WTC11 (cell line): ENCODE measurements at regions not wholly inside any gene's neighbourhood (a gene's known extent, or its start where the extent isn't known, plus 50 kb on each side); places are given as distances from the start of the nearest gene placed in this dataset.

ENCODE experiments used
- AFF4 ChIP-seq: sonication (generic); formaldehyde crosslinking; IDR thresholded peaks from 2 replicates; pipeline ENCODE4 v1.8.1; 2023; ENCODE audit warnings: mild to moderate bottlenecking, missing genetic modification reagents, borderline replicate concordance
- ATF1 ChIP-seq: sonication (generic); formaldehyde crosslinking; IDR thresholded peaks from 2 replicates; pipeline ENCODE4 v1.8.1; 2023; ENCODE audit warnings: mild to moderate bottlenecking, moderate library complexity, missing genetic modification reagents
- CREB1 ChIP-seq: sonication (generic); formaldehyde crosslinking; IDR thresholded peaks from 2 replicates; pipeline ENCODE4 v1.8.0; 2023; ENCODE audit warnings: mild to moderate bottlenecking, missing genetic modification reagents
- CTCF ChIP-seq: fragments of 200-600 bp; IDR thresholded peaks from 2 replicates; pipeline ENCODE4 v1.8.0; 2022; ENCODE audit warnings: antibody characterized with exemption
- IRF2 ChIP-seq: sonication (generic); formaldehyde crosslinking; IDR thresholded peaks from 2 replicates; pipeline ENCODE4 v1.8.0; 2022; ENCODE audit warnings: low read depth, missing genetic modification reagents, borderline replicate concordance
- JAZF1 ChIP-seq: fragments of 250-450 bp; sonication (Bioruptor Pico); IDR thresholded peaks from 2 replicates; pipeline ENCODE4 v1.9.0; 2021; ENCODE audit warnings: moderate library complexity, mild to moderate bottlenecking, inconsistent platforms
- JUN ChIP-seq: sonication (generic); formaldehyde crosslinking; IDR thresholded peaks from 2 replicates; pipeline ENCODE4 v1.8.0; 2023; ENCODE audit warnings: mild to moderate bottlenecking, missing genetic modification reagents
- MAX ChIP-seq: sonication (generic); formaldehyde crosslinking; IDR thresholded peaks from 2 replicates; pipeline ENCODE4 v1.8.0; 2022; ENCODE audit warnings: mild to moderate bottlenecking, missing genetic modification reagents
- NFYB ChIP-seq: sonication (generic); formaldehyde crosslinking; conservative IDR thresholded peaks from 2 replicates; pipeline ENCODE4 v1.8.0; 2022; ENCODE audit warnings: low read depth, missing genetic modification reagents
- PREB ChIP-seq: sonication (generic); formaldehyde crosslinking; IDR thresholded peaks from 2 replicates; pipeline ENCODE4 v1.8.1; 2022; ENCODE audit warnings: mild to moderate bottlenecking, missing genetic modification reagents, moderate library complexity, borderline replicate concordance
- RELA ChIP-seq: sonication (generic); formaldehyde crosslinking; IDR thresholded peaks from 2 replicates; pipeline ENCODE4 v1.8.1; 2022; ENCODE audit warnings: missing genetic modification reagents, mild to moderate bottlenecking, borderline replicate concordance
- USF2 ChIP-seq: sonication (generic); formaldehyde crosslinking; IDR thresholded peaks from 2 replicates; pipeline ENCODE4 v1.8.1; 2023; ENCODE audit warnings: mild to moderate bottlenecking, missing genetic modification reagents, moderate library complexity

- no peak for TF ChIP-seq ATF1 (CRISPR knock-in tag)
- TF ChIP-seq CTCF: no peak
- TF ChIP-seq PREB (CRISPR knock-in tag): no peak
- no peak for TF ChIP-seq CREB1
- no peak for TF ChIP-seq RELA
- no peak for TF ChIP-seq IRF2 (CRISPR knock-in tag)
- TF ChIP-seq AFF4: no peak
- no peak for TF ChIP-seq JUN (CRISPR knock-in tag)
- TF ChIP-seq JAZF1 (CRISPR knock-in tag): no peak
- TF ChIP-seq USF2 (CRISPR knock-in tag): no peak
- TF ChIP-seq NFYB (CRISPR knock-in tag): no peak
- TF ChIP-seq MAX (CRISPR knock-in tag): no peak
Observed at GRCh38 chr2:54404270-54404669, 51.9 kb upstream of the SPTBN1 start.
